ENCODE measurements at regions not wholly inside any gene's neighbourhood (a gene's known extent, or its start where the extent isn't known, plus 50 kb on each side); places are given as distances from the start of the nearest gene placed in this dataset.

GRCh38 chr12:66744461-66744860, 65.6 kb upstream of the GRIP1 start:
- TF ChIP-seq POLR2A (IDR thresholded peaks at IDR 0.05) (no peak), CTCF (IDR thresholded peaks at IDR 0.05) (no peak)
